Urinary bladder (tissue), 3 donors: ENCODE measurements at regions not wholly inside any gene's neighbourhood (a gene's known extent, or its start where the extent isn't known, plus 50 kb on each side); places are given as distances from the start of the nearest gene placed in this dataset.
A peak's percentile ranks its signal among the peaks of the same experiment; 100 is the strongest.

Source experiments
- DNase-seq: peaks from one replicate; pipeline ENCODE4 v3.0.0-alpha.2; 2015; ENCODE audit errors: extremely low spot score
- H3K27ac ChIP-seq: one replicate; pipeline ENCODE4 v1.5.1; 2013; ENCODE audit warnings: low read depth, mild to moderate bottlenecking, moderate library complexity
- H3K36me3 ChIP-seq: one replicate; pipeline ENCODE4 v1.6.1; 2013; ENCODE audit warnings: mild to moderate bottlenecking, moderate library complexity; ENCODE audit not compliant: insufficient read depth
- H3K4me1 ChIP-seq: one replicate; pipeline ENCODE4 v1.6.1; 2013; ENCODE audit warnings: mild to moderate bottlenecking, moderate library complexity; ENCODE audit not compliant: insufficient read depth
- H3K4me3 ChIP-seq: one replicate; pipeline ENCODE4 v1.5.1; 2013; ENCODE audit warnings: low read depth, low read length
- WGBS: extraction: QIAGEN DNeasy Blood & Tissue Kit; methylation state at CpG from one replicate; pipeline ENCODE4 v1.1.7; 2013; 5-methylcytosine and 5-hydroxymethylcytosine counted together
- donor health status: healthy with polysubstance abuse.
- donor health status: healthy.

DNA sequence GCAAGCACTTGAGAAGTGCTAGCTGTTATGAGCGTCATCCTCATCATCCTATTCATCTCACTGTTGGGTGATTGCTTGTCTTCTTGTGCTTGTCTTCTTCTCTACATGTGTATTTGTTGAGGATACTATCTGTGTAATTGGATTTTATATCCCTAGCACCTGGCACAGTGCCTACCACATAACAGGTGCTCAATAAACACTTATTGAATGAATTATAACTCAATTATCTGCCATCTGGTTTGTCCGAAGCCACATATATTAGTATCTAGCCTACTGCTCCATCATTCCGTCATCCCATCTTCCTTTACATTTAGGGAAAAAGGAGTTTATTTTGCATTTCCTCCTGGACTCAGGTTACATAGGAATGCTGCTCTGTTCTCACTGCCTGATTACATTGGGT lies 330.4 kb upstream of the ETAA1 start:
- Histone ChIP-seq H3K4me1 (peaks cover 1% of the 10 kb centered on the region), H3K4me3 (no peak overlapping the region), H3K36me3 (no peaks in the 10 kb centered on the region), H3K27ac (no peak overlapping the region)
- no peak for DNase-seq
- WGBS, result 95% methylated on average over 3 of the region's 3 CpGs

DNA sequence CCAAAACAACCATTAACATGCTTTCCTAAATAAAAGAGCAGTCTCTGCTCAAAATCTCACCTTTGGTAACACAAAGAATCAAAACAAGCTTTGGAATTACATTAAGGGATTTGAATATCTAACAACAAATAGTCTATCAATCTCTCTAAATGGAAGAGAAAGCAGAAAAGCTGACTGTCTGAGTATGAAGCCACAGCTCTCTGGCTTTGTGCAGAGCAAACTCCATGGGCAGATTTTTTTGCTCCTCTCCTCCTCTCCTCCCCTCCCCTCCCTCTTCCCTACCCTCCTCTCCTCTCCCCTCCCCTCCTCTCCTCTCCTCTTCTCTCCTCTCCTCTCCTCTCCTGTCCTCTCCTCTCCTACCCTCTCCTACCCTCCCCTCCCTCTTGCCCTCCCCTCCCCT lies 329.5 kb upstream of the ETAA1 start:
- Histone ChIP-seq H3K27ac (no peak overlapping the region), H3K4me1 (peaks cover 1% of the 10 kb centered on the region), H3K36me3 (no peaks in the 10 kb centered on the region), H3K4me3 (no peak overlapping the region)
- no peak for DNase-seq

DNA sequence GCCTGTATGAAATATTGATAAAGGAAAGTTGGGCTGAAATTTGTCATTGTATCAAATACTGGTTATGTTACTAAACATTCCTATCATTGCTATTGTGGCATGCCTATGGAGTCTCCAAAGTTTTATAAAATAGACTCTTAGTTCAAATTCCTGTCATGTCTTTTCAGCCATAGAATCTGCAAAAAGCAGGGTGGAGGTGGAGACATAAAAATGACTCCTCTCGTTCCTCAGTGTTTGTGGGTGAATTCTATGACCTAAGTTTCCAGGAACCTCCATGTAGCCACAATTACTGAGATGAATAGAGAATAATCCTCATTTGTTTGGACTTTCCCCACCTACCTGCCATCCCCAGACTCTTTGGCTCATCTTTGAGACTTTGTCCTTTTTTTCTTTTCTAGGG lies 326.3 kb upstream of the ETAA1 start:
- H3K27ac ChIP-seq, result no peak overlapping the region
- 68% methylated on average over 1 of the region's 1 CpG for WGBS
- H3K36me3 ChIP-seq, result no peaks in the 10 kb centered on the region
- DNase-seq, result no peak
- no peak overlapping the region for H3K4me3 ChIP-seq
- H3K4me1 ChIP-seq, result no peaks in the 10 kb centered on the region

DNA sequence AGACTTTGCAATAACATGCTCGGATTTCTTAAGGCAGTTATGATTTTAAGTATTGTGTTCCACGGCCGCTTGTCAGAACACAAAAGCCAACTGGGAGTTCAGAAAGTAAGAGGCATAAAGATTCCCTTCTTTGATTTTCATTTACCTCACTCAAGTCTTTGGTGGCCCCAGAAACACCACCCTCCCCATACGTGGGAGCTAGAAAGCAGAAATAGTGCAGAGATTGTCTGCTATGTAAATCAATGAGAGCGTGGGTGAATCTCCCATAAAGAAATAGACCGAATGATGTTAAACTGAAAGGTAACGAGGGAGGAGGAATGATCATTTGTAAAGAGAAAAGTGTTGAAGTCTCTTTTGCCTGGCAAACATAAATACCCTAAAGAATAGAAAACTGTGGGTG lies 322.1 kb upstream of the ETAA1 start:
- no peaks in the 10 kb centered on the region for H3K4me1 ChIP-seq
- H3K27ac ChIP-seq, result no peak overlapping the region
- no peak overlapping the region for H3K4me3 ChIP-seq
- WGBS, result 81% methylated on average over 7 of the region's 7 CpGs
- DNase-seq, result no peak
- H3K36me3 ChIP-seq, result no peaks in the 10 kb centered on the region

DNA sequence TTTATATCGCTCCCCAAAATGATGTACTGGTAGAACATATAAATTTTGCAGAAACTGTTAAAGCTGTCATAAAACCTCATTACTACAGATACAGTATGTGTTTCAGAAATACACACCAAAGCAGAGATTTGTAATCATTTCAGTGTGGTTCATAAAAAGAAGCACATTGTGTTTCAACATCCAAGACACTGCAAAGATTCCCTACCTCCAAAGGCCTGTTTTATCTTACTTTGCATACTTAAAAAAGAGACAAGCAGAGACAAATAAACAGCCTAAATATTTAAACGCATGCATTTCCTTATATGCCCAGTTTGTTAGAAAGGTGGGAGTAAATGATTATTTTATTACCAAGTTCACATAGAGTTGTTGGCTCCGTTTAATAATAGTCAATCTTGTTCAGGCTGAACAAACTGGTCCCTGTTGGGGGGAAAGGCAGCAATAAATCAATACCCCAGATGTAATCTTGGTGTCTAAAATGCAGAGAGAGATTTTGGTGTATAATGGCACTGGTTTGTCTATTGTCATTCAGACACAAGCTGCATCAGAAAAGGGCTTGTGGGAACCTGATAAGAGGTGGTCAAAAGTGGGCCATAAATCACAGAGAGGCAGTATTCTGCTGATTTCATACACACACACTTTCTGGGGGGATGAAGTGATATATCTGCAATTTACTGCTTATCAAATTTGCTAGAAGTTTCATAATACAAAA lies 321.4 kb upstream of the ETAA1 start:
- peak; percentile 57 for DNase-seq
- H3K27ac ChIP-seq, result no peak overlapping the region
- no peaks in the 10 kb centered on the region for H3K4me1 ChIP-seq
- H3K4me3 ChIP-seq, result no peak overlapping the region
- H3K36me3 ChIP-seq, result no peaks in the 10 kb centered on the region
- 54% methylated on average over 3 of the region's 3 CpGs for WGBS

DNA sequence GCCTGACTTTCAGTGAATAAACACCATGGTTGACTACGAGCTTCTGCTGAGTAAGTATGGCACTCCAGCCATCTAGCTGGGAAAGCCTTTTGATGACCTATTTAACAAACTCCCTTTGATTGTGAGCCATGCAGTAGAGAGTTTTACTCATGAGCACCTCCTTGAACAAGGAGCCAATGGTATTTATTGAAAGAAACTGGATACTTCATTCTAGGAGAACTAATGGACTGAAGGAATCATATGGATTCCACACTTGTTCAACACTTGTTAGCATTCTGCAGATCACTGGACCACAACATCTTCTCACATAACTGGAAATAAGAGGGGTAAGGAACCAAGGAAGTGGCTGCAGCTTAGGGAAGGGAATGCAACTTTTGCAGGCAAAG lies 320.9 kb upstream of the ETAA1 start:
- no peak for DNase-seq
- H3K36me3 ChIP-seq, result no peaks in the 10 kb centered on the region
- 89% methylated on average over 1 of the region's 1 CpG for WGBS
- no peaks in the 10 kb centered on the region for H3K4me1 ChIP-seq
- no peak overlapping the region for H3K4me3 ChIP-seq
- no peak overlapping the region for H3K27ac ChIP-seq

DNA sequence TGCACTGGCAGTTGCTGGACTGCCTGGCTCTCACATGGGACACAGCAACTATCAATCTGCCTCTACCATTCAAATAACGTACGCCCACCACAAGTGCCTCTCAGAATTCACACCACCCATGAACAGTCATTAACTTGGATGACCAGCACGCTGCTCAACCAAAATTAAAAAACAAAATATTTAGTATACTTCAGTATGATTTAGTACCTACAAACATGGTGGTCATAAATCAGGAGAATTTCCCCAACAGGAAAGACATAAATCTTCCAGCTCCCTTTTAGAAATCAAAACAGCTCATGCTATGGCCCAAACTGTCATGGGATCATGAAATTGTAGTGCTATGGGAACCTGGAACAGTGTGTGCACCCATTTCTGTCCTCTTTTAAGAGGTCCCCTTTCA lies 317.4 kb upstream of the ETAA1 start:
- DNase-seq, result no peak
- 64% methylated on average over 3 of the region's 3 CpGs for WGBS
- Histone ChIP-seq H3K4me3 (no peak overlapping the region), H3K4me1 (no peaks in the 10 kb centered on the region), H3K36me3 (no peaks in the 10 kb centered on the region), H3K27ac (no peak overlapping the region)

DNA sequence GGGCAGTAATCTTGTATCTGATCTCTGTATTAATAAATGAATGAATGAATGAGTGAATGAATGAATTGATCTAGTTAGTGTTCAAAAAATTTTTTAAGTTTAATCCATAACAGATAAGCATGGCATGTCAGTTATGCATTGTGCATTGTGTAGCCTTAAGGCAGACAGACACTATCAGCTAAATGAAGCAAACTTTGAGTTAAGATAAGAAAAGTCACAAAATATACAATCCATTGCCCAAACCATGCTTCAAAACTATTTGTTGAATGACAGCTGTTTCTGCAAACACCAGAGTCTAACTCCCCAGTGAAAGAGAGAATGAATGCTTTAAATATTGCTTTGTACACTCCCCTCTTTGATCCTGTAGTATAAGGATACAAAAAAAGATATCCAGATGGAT lies 314.3 kb upstream of the ETAA1 start:
- Histone ChIP-seq H3K36me3 (no peaks in the 10 kb centered on the region), H3K4me1 (no peaks in the 10 kb centered on the region), H3K27ac (no peak overlapping the region), H3K4me3 (no peak overlapping the region)
- no peak for DNase-seq

DNA sequence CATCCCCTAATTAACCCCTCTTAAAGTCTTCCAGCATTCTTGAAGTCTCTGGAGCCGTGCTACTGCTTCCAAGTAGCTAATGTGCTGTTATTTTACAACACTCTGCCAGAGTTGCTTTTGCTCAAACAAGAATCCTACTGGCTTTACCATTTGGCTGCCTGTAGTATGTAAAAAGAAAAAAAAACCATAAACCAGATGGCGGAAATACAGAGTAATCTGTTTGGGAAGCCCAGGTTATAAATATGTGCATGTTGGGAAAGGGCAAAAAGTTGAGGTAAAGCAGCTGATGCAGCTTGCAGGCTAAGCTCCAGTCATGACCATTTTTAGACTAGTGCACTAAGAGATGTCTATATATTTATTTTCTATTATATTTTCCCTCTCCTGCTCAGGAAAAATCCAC lies 313.2 kb upstream of the ETAA1 start:
- Histone ChIP-seq H3K4me3 (no peak overlapping the region), H3K36me3 (no peaks in the 10 kb centered on the region), H3K4me1 (no peaks in the 10 kb centered on the region), H3K27ac (no peak overlapping the region)
- DNase-seq, result peak; percentile 52
- 18% methylated on average over 2 of the region's 2 CpGs for WGBS

DNA sequence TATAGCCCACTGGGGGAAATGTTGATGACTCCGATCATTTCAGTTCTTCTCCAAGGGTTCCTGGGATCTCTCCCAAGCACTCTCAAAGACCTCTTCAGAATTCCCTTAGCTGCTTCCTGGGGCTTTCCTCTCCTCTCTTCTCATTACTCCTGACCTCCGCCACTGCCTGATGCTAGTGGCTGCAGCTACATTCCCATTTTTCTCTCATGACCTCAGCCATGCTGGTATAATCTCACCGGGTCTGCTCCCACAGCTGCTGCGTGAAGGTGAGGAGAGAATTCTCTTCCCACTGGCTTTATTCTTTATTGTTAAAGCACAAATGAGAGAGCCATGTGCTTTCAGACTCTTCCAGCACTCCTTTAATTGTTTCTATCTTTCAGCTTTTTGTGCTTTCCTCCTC lies 312.0 kb upstream of the ETAA1 start:
- WGBS, result 86% methylated on average over 4 of the region's 4 CpGs
- Histone ChIP-seq H3K4me1 (no peaks in the 10 kb centered on the region), H3K4me3 (no peak overlapping the region), H3K36me3 (no peaks in the 10 kb centered on the region), H3K27ac (no peak overlapping the region)
- no peak for DNase-seq

DNA sequence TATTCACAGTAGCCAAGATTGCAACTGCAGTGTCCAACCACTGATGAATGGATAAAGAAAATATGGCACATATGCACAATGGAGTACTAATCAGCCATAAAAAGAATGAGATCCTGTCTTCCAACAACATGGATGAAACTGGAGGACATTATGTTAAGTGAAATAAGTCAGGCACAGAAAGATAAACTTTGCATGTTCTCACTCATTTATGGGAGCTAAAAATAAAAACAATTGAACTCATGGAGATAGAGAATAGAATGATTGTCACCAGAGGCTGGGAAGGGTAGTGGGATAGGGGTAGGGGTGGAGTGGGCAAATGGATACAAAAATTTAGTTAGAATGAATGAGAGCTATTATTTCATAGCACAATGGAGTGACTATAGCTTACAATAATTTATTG lies 305.5 kb upstream of the ETAA1 start:
- no peak for DNase-seq
- no peaks in the 10 kb centered on the region for H3K36me3 ChIP-seq
- H3K4me1 ChIP-seq, result no peaks in the 10 kb centered on the region

DNA sequence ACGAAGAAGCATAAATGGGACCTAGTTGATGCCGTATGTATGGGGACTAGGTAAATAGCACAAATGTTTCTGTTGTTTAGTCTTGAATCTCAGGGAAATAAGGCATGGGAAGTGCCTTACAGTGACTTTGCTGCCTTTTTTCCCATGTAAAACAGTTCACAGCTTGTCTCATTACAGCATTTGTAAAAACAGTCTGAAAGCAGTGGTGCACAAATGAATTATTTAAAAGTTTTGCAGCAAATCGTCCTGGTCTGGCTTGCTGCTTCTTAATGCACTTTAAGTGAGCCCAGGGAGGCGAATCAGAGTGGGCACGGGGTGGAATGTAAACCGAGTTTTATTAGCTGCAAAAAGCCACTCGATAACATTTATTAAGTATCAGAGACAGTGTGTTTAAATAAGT lies 302.0 kb upstream of the ETAA1 start:
- Histone ChIP-seq H3K36me3 (no peaks in the 10 kb centered on the region), H3K4me3 (no peak overlapping the region), H3K4me1 (no peaks in the 10 kb centered on the region), H3K27ac (no peak overlapping the region)
- 38% methylated on average over 7 of the region's 7 CpGs for WGBS
- DNase-seq, result no peak

More for the DNA sequence above, 305.5 kb upstream of the ETAA1 start:
- H3K27ac ChIP-seq, result no peak overlapping the region
- H3K4me3 ChIP-seq, result no peak overlapping the region

DNA sequence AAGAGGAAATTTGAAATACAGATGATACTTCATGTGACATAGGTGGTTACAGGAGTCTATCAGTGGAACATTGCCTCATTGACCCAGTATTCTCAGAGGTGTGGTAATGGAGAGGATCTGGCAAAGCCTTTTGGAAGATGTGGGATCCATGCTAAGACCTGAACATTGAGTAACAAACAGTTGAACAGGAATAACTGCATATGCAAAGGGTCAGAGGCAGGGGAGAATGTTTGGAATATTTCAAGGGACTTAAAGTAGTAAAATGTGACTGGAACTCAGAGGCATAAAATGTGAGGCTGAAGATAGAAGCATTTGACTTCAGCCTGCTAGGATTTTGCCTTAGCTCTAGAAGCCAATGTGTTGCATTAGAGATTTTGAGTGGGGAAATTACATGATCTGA lies 300.2 kb upstream of the ETAA1 start:
- Histone ChIP-seq H3K27ac (no peak overlapping the region), H3K36me3 (no peaks in the 10 kb centered on the region), H3K4me1 (no peaks in the 10 kb centered on the region), H3K4me3 (no peak overlapping the region)
- no peak for DNase-seq

DNA sequence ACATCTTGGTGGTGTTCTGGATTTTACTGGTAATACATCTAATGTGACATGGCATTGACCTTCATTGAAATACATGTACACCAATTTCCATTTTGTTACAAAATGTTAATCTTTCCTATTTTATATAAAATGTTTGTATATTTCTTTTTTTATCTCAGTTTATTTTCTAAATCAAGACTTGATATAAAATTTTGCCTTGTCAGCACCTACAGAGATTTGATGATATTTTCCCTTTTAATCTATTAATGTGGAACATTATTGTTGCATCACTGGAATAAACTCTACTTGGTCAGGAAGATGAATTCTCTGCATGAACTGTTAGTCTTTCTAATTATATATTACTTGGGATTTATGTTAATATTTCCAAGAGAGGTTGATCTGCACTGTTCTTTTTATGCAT lies 294.0 kb upstream of the ETAA1 start:
- Histone ChIP-seq H3K4me3 (no peak overlapping the region), H3K27ac (no peak overlapping the region), H3K36me3 (no peaks in the 10 kb centered on the region), H3K4me1 (no peaks in the 10 kb centered on the region)
- no peak for DNase-seq

DNA sequence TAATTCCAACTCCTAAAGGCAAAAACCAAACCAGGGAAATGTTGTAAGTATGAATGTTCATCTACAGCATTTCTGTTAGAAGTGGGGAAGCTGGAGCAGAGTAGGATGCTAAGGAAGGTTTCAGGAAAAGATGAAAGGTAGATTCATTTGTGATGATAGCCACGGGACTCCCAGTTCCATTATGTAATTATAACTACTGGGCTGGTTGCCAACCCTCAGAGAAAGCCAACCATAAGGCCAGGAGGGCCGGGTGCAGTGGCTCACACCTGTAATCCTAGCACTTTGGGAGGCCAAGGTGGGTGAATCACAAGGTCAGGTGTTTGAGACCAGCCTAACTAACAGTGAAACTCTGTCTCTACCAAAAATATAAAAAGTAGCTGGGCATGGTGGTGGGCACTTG lies 288.9 kb upstream of the ETAA1 start:
- H3K4me1 ChIP-seq, result no peaks in the 10 kb centered on the region
- no peak for DNase-seq
- no peak overlapping the region for H3K4me3 ChIP-seq
- H3K36me3 ChIP-seq, result no peaks in the 10 kb centered on the region
- WGBS, result 43% methylated on average over 2 of the region's 2 CpGs
- H3K27ac ChIP-seq, result no peak overlapping the region
